HG03103 (cell line): ENCODE measurements at regions not wholly inside any gene's neighbourhood (a gene's known extent, or its start where the extent isn't known, plus 50 kb on each side); places are given as distances from the start of the nearest gene placed in this dataset.
"Not testable (repeated sequence)": the region's sequence is repeated elsewhere in the genome, so short reads cannot be mapped to it uniquely, and the experiment has no call there.

Source experiments
- ATAC-seq: cut with Tn5 transposase; IDR thresholded peaks from one replicate; pipeline ENCODE4 v1.9.1; 2021; ENCODE audit warnings: low read depth; ENCODE audit not compliant: unreplicated experiment

GRCh38 chr2:88903749-88904353 is 212.4 kb downstream of the RPIA start:
- ATAC-seq = no peak

GRCh38 chr2:88913280-88913679 is 221.8 kb downstream of the RPIA start:
- no peak for ATAC-seq

- no peak for ATAC-seq
Observed at GRCh38 chr2:88919087-88919738, 227.7 kb downstream of the RPIA start.

GRCh38 chr2:88920399-88920798 is 228.9 kb downstream of the RPIA start:
- ATAC-seq = not testable (repeated sequence)

- ATAC-seq = no peak
Observed at GRCh38 chr2:88924533-88924932, 233.1 kb downstream of the RPIA start.

GRCh38 chr2:88925770-88926462 is 234.4 kb downstream of the RPIA start:
- ATAC-seq = no peak

- ATAC-seq = no peak
Observed at GRCh38 chr2:88927128-88927527, 235.7 kb downstream of the RPIA start.

GRCh38 chr2:88930659-88931058 is 239.2 kb downstream of the RPIA start:
- ATAC-seq = no peak

- no peak for ATAC-seq
Observed at GRCh38 chr2:88932686-88933085, 241.2 kb downstream of the RPIA start.

GRCh38 chr2:88933091-88933490 is 241.6 kb downstream of the RPIA start:
- no peak for ATAC-seq

GRCh38 chr2:88933980-88934379 is 242.5 kb downstream of the RPIA start:
- ATAC-seq = no peak

GRCh38 chr2:88941178-88941577 is 249.7 kb downstream of the RPIA start:
- not testable (repeated sequence) for ATAC-seq

GRCh38 chr2:88942798-88943197 is 251.3 kb downstream of the RPIA start:
- no peak for ATAC-seq

- no peak for ATAC-seq
Observed at GRCh38 chr2:88949336-88949735, 257.9 kb downstream of the RPIA start.

- peak; percentile 58 for ATAC-seq
Observed at GRCh38 chr2:88950010-88950409, 258.5 kb downstream of the RPIA start.

- no peak for ATAC-seq
Observed at GRCh38 chr2:88955607-88956006, 264.1 kb downstream of the RPIA start.

GRCh38 chr2:88959480-88960204 is 268.2 kb downstream of the RPIA start:
- ATAC-seq = no peak

- ATAC-seq = not testable (repeated sequence)
Observed at GRCh38 chr2:88961323-88961722, 269.9 kb downstream of the RPIA start.

- no peak for ATAC-seq
Observed at GRCh38 chr2:88967844-88968243, 276.4 kb downstream of the RPIA start.

GRCh38 chr2:88978011-88978410 is 286.5 kb downstream of the RPIA start:
- not testable (repeated sequence) for ATAC-seq

- ATAC-seq = not testable (repeated sequence)
Observed at GRCh38 chr2:88978446-88978845, 287.0 kb downstream of the RPIA start.
